Stimulated activated CD4-positive, alpha-beta T cell treated with anti-CD3 and anti-CD28 coated beads, TNF-alpha, amount 100 ng/mL, for 1 hour (primary cell): ENCODE measurements at regions not wholly inside any gene's neighbourhood (a gene's known extent, or its start where the extent isn't known, plus 50 kb on each side); places are given as distances from the start of the nearest gene placed in this dataset.

ENCODE experiments used
- DNase-seq, 3 donors: peaks; one replicate each; pipeline ENCODE4 v3.0.0-alpha.2; 2020; ENCODE audit warnings: low read depth in 3 of 3, low spot score in 1 of 3

GRCh38 chr1:82478916-82479315 is 678.2 kb downstream of the ADGRL2 start:
- DNase-seq: no peak

- no peak for DNase-seq
These were observed 671.9 kb downstream of the ADGRL2 start for GRCh38 chr1:82472489-82473131.

- DNase-seq: no peak
These were observed 666.2 kb downstream of the ADGRL2 start for GRCh38 chr1:82466891-82467290.

GRCh38 chr1:82466416-82466815 is 665.7 kb downstream of the ADGRL2 start:
- DNase-seq: no peak

GRCh38 chr1:82465024-82465423 is 664.3 kb downstream of the ADGRL2 start:
- no peak for DNase-seq

GRCh38 chr1:82464362-82465001 is 663.7 kb downstream of the ADGRL2 start:
- no peak for DNase-seq

- DNase-seq: no peak
These were observed 663.2 kb downstream of the ADGRL2 start for GRCh38 chr1:82463951-82464350.

- DNase-seq: no peak
These were observed 661.6 kb downstream of the ADGRL2 start for GRCh38 chr1:82462366-82462765.

GRCh38 chr1:82455342-82455741 is 654.6 kb downstream of the ADGRL2 start:
- no peak for DNase-seq

- DNase-seq: no peak
These were observed 653.7 kb downstream of the ADGRL2 start for GRCh38 chr1:82454431-82454830.

- DNase-seq: no peak
These were observed 652.9 kb downstream of the ADGRL2 start for GRCh38 chr1:82453511-82454185.

GRCh38 chr1:82452096-82452495 is 651.4 kb downstream of the ADGRL2 start:
- no peak for DNase-seq

GRCh38 chr1:82451191-82451590 is 650.5 kb downstream of the ADGRL2 start:
- DNase-seq: no peak

- no peak for DNase-seq
These were observed 648.8 kb downstream of the ADGRL2 start for GRCh38 chr1:82449506-82450057.

GRCh38 chr1:82446955-82447354 is 646.2 kb downstream of the ADGRL2 start:
- no peak for DNase-seq

GRCh38 chr1:82446236-82446635 is 645.5 kb downstream of the ADGRL2 start:
- no peak for DNase-seq

GRCh38 chr1:82445827-82446226 is 645.1 kb downstream of the ADGRL2 start:
- no peak for DNase-seq

- DNase-seq: no peak
These were observed 644.4 kb downstream of the ADGRL2 start for GRCh38 chr1:82445132-82445531.

GRCh38 chr1:82441402-82441801 is 640.7 kb downstream of the ADGRL2 start:
- DNase-seq: no peak

- DNase-seq: no peak
These were observed 622.6 kb downstream of the ADGRL2 start for GRCh38 chr1:82423174-82423815.

- DNase-seq: no peak
These were observed 621.0 kb downstream of the ADGRL2 start for GRCh38 chr1:82421782-82422181.

GRCh38 chr1:82420584-82420983 is 619.9 kb downstream of the ADGRL2 start:
- no peak for DNase-seq
